ENCODE measurements at regions not wholly inside any gene's neighbourhood (a gene's known extent, or its start where the extent isn't known, plus 50 kb on each side); places are given as distances from the start of the nearest gene placed in this dataset.

GRCh38 chr5:100646011-100646410, 110.8 kb downstream of the FAM174A start:
- H3K36me3 ChIP-seq (ENCODE audit: control insufficient read depth in 1 of 2, insufficient read depth in 2 of 2, low read length in 2 of 2): no peaks in the 10 kb centered on the region
- H2BK120ac ChIP-seq (ENCODE audit: insufficient read depth, low read length, poor library complexity): no peak overlapping the region
- H2AK5ac ChIP-seq (ENCODE audit: low read length): no peak overlapping the region
- no peak overlapping the region for H3K4ac ChIP-seq (ENCODE audit: low read depth, low read length)
- H2AFZ ChIP-seq (ENCODE audit: insufficient read depth, low read length, poor library complexity): no peak overlapping the region
- DNase-seq: peak in 1 of 2 donors; percentile 3
- H3K4me2 ChIP-seq (ENCODE audit: low read length): no peak overlapping the region
- H3K79me2 ChIP-seq (ENCODE audit: control insufficient read depth, insufficient read depth, low read length, poor library complexity): no peaks in the 10 kb centered on the region
- H3K4me1 ChIP-seq (ENCODE audit: control insufficient read depth in 1 of 2, insufficient read depth in 2 of 2, low read length in 2 of 2): no peaks in the 10 kb centered on the region
- H3K9ac ChIP-seq (ENCODE audit: low read length): no peak overlapping the region
- no CpG with 5 or more reads among the region's 3 CpGs for WGBS (ENCODE audit: extremely low coverage, insufficient coverage, insufficient read length)
- H3K27me3 ChIP-seq (ENCODE audit: insufficient read depth, low read length): no peaks in the 10 kb centered on the region
- no peak overlapping the region for H3K14ac ChIP-seq (ENCODE audit: low read length)
- H3K23ac ChIP-seq (ENCODE audit: low read length): no peak overlapping the region
- no peak overlapping the region for H3K27ac ChIP-seq (ENCODE audit: low read depth, low read length)
- H4K91ac ChIP-seq (ENCODE audit: low read depth, low read length): no peak overlapping the region
- no peak overlapping the region for H4K8ac ChIP-seq (ENCODE audit: low read depth, low read length)
- no peak overlapping the region for H3K18ac ChIP-seq (ENCODE audit: low read length)
- no peaks in the 10 kb centered on the region for H3K9me3 ChIP-seq (ENCODE audit: insufficient read depth, low read depth, low read length)
- H3K4me3 ChIP-seq (ENCODE audit: low read depth, low read length): no peak overlapping the region
- H4K12ac ChIP-seq (ENCODE audit: low read depth, low read length): no peak overlapping the region
- no peak overlapping the region for H2BK12ac ChIP-seq (ENCODE audit: low read length)
- H3K79me1 ChIP-seq (ENCODE audit: low read length): no peaks in the 10 kb centered on the region
- no peak overlapping the region for H2BK5ac ChIP-seq (ENCODE audit: low read depth, low read length, poor library complexity)

GRCh38 chr5:100646691-100647090, 111.5 kb downstream of the FAM174A start:
- Histone ChIP-seq H2AFZ (ENCODE audit: insufficient read depth, low read length, poor library complexity) (no peak overlapping the region), H3K27ac (ENCODE audit: low read depth, low read length) (no peak overlapping the region), H3K4me1 (ENCODE audit: control insufficient read depth in 1 of 2, insufficient read depth in 2 of 2, low read length in 2 of 2) (no peaks in the 10 kb centered on the region), H3K18ac (ENCODE audit: low read length) (no peak overlapping the region), H2BK12ac (ENCODE audit: low read length) (no peak overlapping the region), H4K91ac (ENCODE audit: low read depth, low read length) (no peak overlapping the region), H3K23ac (ENCODE audit: low read length) (no peak overlapping the region), H4K8ac (ENCODE audit: low read depth, low read length) (no peak overlapping the region), H3K4me2 (ENCODE audit: low read length) (no peak overlapping the region), H3K14ac (ENCODE audit: low read length) (no peak overlapping the region), H3K36me3 (ENCODE audit: control insufficient read depth in 1 of 2, insufficient read depth in 2 of 2, low read length in 2 of 2) (no peaks in the 10 kb centered on the region), H3K4me3 (ENCODE audit: low read depth, low read length) (no peak overlapping the region), H4K12ac (ENCODE audit: low read depth, low read length) (no peak overlapping the region), H3K9ac (ENCODE audit: low read length) (no peak overlapping the region), H2AK5ac (ENCODE audit: low read length) (no peak overlapping the region), H3K9me3 (ENCODE audit: insufficient read depth, low read depth, low read length) (no peaks in the 10 kb centered on the region), H2BK120ac (ENCODE audit: insufficient read depth, low read length, poor library complexity) (no peak overlapping the region), H3K79me1 (ENCODE audit: low read length) (no peaks in the 10 kb centered on the region), H2BK5ac (ENCODE audit: low read depth, low read length, poor library complexity) (no peak overlapping the region), H3K4ac (ENCODE audit: low read depth, low read length) (no peak overlapping the region), H3K27me3 (ENCODE audit: insufficient read depth, low read length) (no peaks in the 10 kb centered on the region), H3K79me2 (ENCODE audit: control insufficient read depth, insufficient read depth, low read length, poor library complexity) (no peaks in the 10 kb centered on the region)
- peak in 1 of 2 donors; percentile 9 for DNase-seq
- WGBS (ENCODE audit: extremely low coverage, insufficient coverage, insufficient read length): no CpG with 5 or more reads among the region's 9 CpGs

GRCh38 chr5:100647461-100648230, 112.5 kb downstream of the FAM174A start:
- H3K9ac ChIP-seq (ENCODE audit: low read length): no peak overlapping the region
- H4K12ac ChIP-seq (ENCODE audit: low read depth, low read length): no peak overlapping the region
- no peak overlapping the region for H2BK5ac ChIP-seq (ENCODE audit: low read depth, low read length, poor library complexity)
- H3K79me1 ChIP-seq (ENCODE audit: low read length): no peaks in the 10 kb centered on the region
- DNase-seq: peak in 1 of 2 donors; percentile 32
- no peak overlapping the region for H3K4ac ChIP-seq (ENCODE audit: low read depth, low read length)
- H4K91ac ChIP-seq (ENCODE audit: low read depth, low read length): no peak overlapping the region
- no peak overlapping the region for H2AK5ac ChIP-seq (ENCODE audit: low read length)
- no peaks in the 10 kb centered on the region for H3K4me1 ChIP-seq (ENCODE audit: control insufficient read depth in 1 of 2, insufficient read depth in 2 of 2, low read length in 2 of 2)
- no peak overlapping the region for H2AFZ ChIP-seq (ENCODE audit: insufficient read depth, low read length, poor library complexity)
- no peak overlapping the region for H3K4me2 ChIP-seq (ENCODE audit: low read length)
- H3K4me3 ChIP-seq (ENCODE audit: low read depth, low read length): no peak overlapping the region
- H4K8ac ChIP-seq (ENCODE audit: low read depth, low read length): no peak overlapping the region
- no peak overlapping the region for H3K18ac ChIP-seq (ENCODE audit: low read length)
- H3K79me2 ChIP-seq (ENCODE audit: control insufficient read depth, insufficient read depth, low read length, poor library complexity): no peaks in the 10 kb centered on the region
- H2BK120ac ChIP-seq (ENCODE audit: insufficient read depth, low read length, poor library complexity): no peak overlapping the region
- H3K14ac ChIP-seq (ENCODE audit: low read length): no peak overlapping the region
- no peaks in the 10 kb centered on the region for H3K27me3 ChIP-seq (ENCODE audit: insufficient read depth, low read length)
- H2BK12ac ChIP-seq (ENCODE audit: low read length): no peak overlapping the region
- H3K27ac ChIP-seq (ENCODE audit: low read depth, low read length): no peak overlapping the region
- H3K36me3 ChIP-seq (ENCODE audit: control insufficient read depth in 1 of 2, insufficient read depth in 2 of 2, low read length in 2 of 2): no peaks in the 10 kb centered on the region
- no peaks in the 10 kb centered on the region for H3K9me3 ChIP-seq (ENCODE audit: insufficient read depth, low read depth, low read length)
- H3K23ac ChIP-seq (ENCODE audit: low read length): no peak overlapping the region
- no CpG with 5 or more reads among the region's 10 CpGs for WGBS (ENCODE audit: extremely low coverage, insufficient coverage, insufficient read length)

- H4K8ac ChIP-seq (ENCODE audit: low read depth, low read length): no peak overlapping the region
- H3K9ac ChIP-seq (ENCODE audit: low read length): no peak overlapping the region
- no peak overlapping the region for H2AFZ ChIP-seq (ENCODE audit: insufficient read depth, low read length, poor library complexity)
- H3K27me3 ChIP-seq (ENCODE audit: insufficient read depth, low read length): no peaks in the 10 kb centered on the region
- H3K79me1 ChIP-seq (ENCODE audit: low read length): no peaks in the 10 kb centered on the region
- H3K14ac ChIP-seq (ENCODE audit: low read length): no peak overlapping the region
- H3K9me3 ChIP-seq (ENCODE audit: insufficient read depth, low read depth, low read length): no peaks in the 10 kb centered on the region
- H3K4me1 ChIP-seq (ENCODE audit: control insufficient read depth in 1 of 2, insufficient read depth in 2 of 2, low read length in 2 of 2): no peaks in the 10 kb centered on the region
- no peaks in the 10 kb centered on the region for H3K36me3 ChIP-seq (ENCODE audit: control insufficient read depth in 1 of 2, insufficient read depth in 2 of 2, low read length in 2 of 2)
- no peak overlapping the region for H4K12ac ChIP-seq (ENCODE audit: low read depth, low read length)
- no peak overlapping the region for H2BK5ac ChIP-seq (ENCODE audit: low read depth, low read length, poor library complexity)
- H3K79me2 ChIP-seq (ENCODE audit: control insufficient read depth, insufficient read depth, low read length, poor library complexity): no peaks in the 10 kb centered on the region
- H3K4me2 ChIP-seq (ENCODE audit: low read length): no peak overlapping the region
- H4K91ac ChIP-seq (ENCODE audit: low read depth, low read length): no peak overlapping the region
- no peak overlapping the region for H3K18ac ChIP-seq (ENCODE audit: low read length)
- no peak overlapping the region for H3K4ac ChIP-seq (ENCODE audit: low read depth, low read length)
- H3K27ac ChIP-seq (ENCODE audit: low read depth, low read length): no peak overlapping the region
- no peak overlapping the region for H2BK120ac ChIP-seq (ENCODE audit: insufficient read depth, low read length, poor library complexity)
- H3K4me3 ChIP-seq (ENCODE audit: low read depth, low read length): no peak overlapping the region
- no peak overlapping the region for H2AK5ac ChIP-seq (ENCODE audit: low read length)
- H2BK12ac ChIP-seq (ENCODE audit: low read length): no peak overlapping the region
- DNase-seq: no peak
- H3K23ac ChIP-seq (ENCODE audit: low read length): no peak overlapping the region
Measured at GRCh38 chr5:100654895-100655294, 119.7 kb downstream of the FAM174A start.
